Neuronal stem cell (in vitro differentiated cells): ENCODE measurements at regions not wholly inside any gene's neighbourhood (a gene's known extent, or its start where the extent isn't known, plus 50 kb on each side); places are given as distances from the start of the nearest gene placed in this dataset.

ENCODE experiments used
- DNase-seq: peaks from one replicate; pipeline ENCODE4 v3.0.0-alpha.2; 2013; ENCODE audit warnings: low spot score
- H2AFZ ChIP-seq: one replicate; pipeline ENCODE4 v1.6.1; 2013; ENCODE audit warnings: mild to moderate bottlenecking, low read length, inconsistent platforms
- H2AK5ac ChIP-seq: 2 replicates; pipeline ENCODE4 v1.6.1; 2013; ENCODE audit warnings: low read depth, mild to moderate bottlenecking, inconsistent platforms, low read length, moderate library complexity, mixed read lengths
- H2BK120ac ChIP-seq: 2 replicates; pipeline ENCODE4 v1.6.1; 2013; ENCODE audit warnings: low read depth, mild to moderate bottlenecking, inconsistent platforms, low read length, moderate library complexity, mixed read lengths
- H2BK12ac ChIP-seq: one replicate; pipeline ENCODE4 v1.6.1; 2013; ENCODE audit warnings: low read length, inconsistent platforms
- H2BK15ac ChIP-seq: 2 replicates; pipeline ENCODE4 v1.6.1; 2013; ENCODE audit warnings: mild to moderate bottlenecking, low read length, inconsistent platforms, mixed read lengths
- H2BK5ac ChIP-seq: one replicate; pipeline ENCODE4 v1.6.1; 2013; ENCODE audit warnings: inconsistent platforms, mild to moderate bottlenecking, low read length, moderate library complexity
- H3K14ac ChIP-seq: one replicate; pipeline ENCODE4 v1.6.1; 2013; ENCODE audit warnings: low read length, inconsistent platforms
- H3K18ac ChIP-seq: 2 replicates; pipeline ENCODE4 v1.6.1; 2013; ENCODE audit warnings: low read length, inconsistent platforms
- H3K23ac ChIP-seq: 2 replicates; pipeline ENCODE4 v1.6.1; 2013; ENCODE audit warnings: low read depth, mild to moderate bottlenecking, mixed read lengths, low read length, inconsistent platforms; ENCODE audit not compliant: poor library complexity
- H3K27ac ChIP-seq: replicated peaks from 3 replicates; pipeline ENCODE4 v1.5.1; 2013; ENCODE audit warnings: low read length, inconsistent platforms
- H3K27me3 ChIP-seq, 3 experiments: 2 replicates each; pipeline ENCODE4 v1.6.1; 2013; ENCODE audit warnings: low read length in 3 of 3, mild to moderate bottlenecking in 2 of 3, inconsistent platforms in 1 of 3, low read depth in 1 of 3, mixed read lengths in 1 of 3, moderate library complexity in 1 of 3; ENCODE audit not compliant: control insufficient read depth in 3 of 3, insufficient read depth in 3 of 3
- H3K36me3 ChIP-seq, 2 donors: replicated peaks in 1 of 2; 2 replicates each; pipeline ENCODE4 v1.6.1; 2013; ENCODE audit warnings: low read length in 2 of 2; ENCODE audit not compliant: control insufficient read depth in 2 of 2, insufficient read depth in 2 of 2
- H3K4ac ChIP-seq: 2 replicates; pipeline ENCODE4 v1.6.1; 2013; ENCODE audit warnings: inconsistent platforms, mild to moderate bottlenecking, low read length, moderate library complexity
- H3K4me1 ChIP-seq, 2 donors: 1 replicate in 1 of 2; 2 replicates in 1 of 2; pipeline ENCODE4 v1.6.1; 2013; ENCODE audit warnings: low read length in 2 of 2, low read depth in 1 of 2; ENCODE audit not compliant: control insufficient read depth in 2 of 2, insufficient read depth in 1 of 2
- H3K4me2 ChIP-seq: one replicate; pipeline ENCODE4 v1.6.1; 2013; ENCODE audit warnings: mild to moderate bottlenecking, low read length, inconsistent platforms; ENCODE audit not compliant: insufficient read depth, poor library complexity, severe bottlenecking
- H3K4me3 ChIP-seq, 2 donors: 2 replicates each; pipeline ENCODE4 v1.5.1; 2013; ENCODE audit warnings: low read length in 2 of 2, mild to moderate bottlenecking in 2 of 2, inconsistent platforms in 1 of 2, moderate library complexity in 1 of 2
- H3K79me1 ChIP-seq: one replicate; pipeline ENCODE4 v1.6.1; 2013; ENCODE audit warnings: low read depth, mild to moderate bottlenecking, inconsistent platforms, low read length, moderate library complexity
- H3K9ac ChIP-seq: one replicate; pipeline ENCODE4 v1.6.1; 2013; ENCODE audit warnings: mild to moderate bottlenecking, low read depth, low read length, inconsistent platforms; ENCODE audit not compliant: poor library complexity
- H3K9me3 ChIP-seq, 2 donors: replicated peaks in 1 of 2; 2 replicates each; pipeline versions ENCODE3 to v1.6.1; 2013; ENCODE audit warnings: low read length in 2 of 2, mild to moderate bottlenecking in 2 of 2, inconsistent platforms in 1 of 2, low read depth in 1 of 2, mixed read lengths in 1 of 2, moderate library complexity in 1 of 2; ENCODE audit not compliant: control insufficient read depth in 2 of 2, insufficient read depth in 1 of 2
- H4K8ac ChIP-seq: one replicate; pipeline ENCODE4 v1.6.1; 2013; ENCODE audit warnings: low read depth, mild to moderate bottlenecking, inconsistent platforms, low read length, moderate library complexity
- H4K91ac ChIP-seq: one replicate; pipeline ENCODE4 v1.6.1; 2013; ENCODE audit warnings: low read length, low read depth, mild to moderate bottlenecking, inconsistent platforms; ENCODE audit not compliant: poor library complexity
- WGBS, 2 donors: extraction: QIAGEN DNeasy Blood & Tissue Kit; methylation state at CpG; one replicate each; pipeline ENCODE4 v1.1.7; 2013; ENCODE audit warnings: missing lambda C conversion rate in 2 of 2, mixed read lengths in 1 of 2; ENCODE audit not compliant: insufficient read length in 2 of 2, insufficient replicate concordance in 1 of 2; ENCODE audit errors: extremely low coverage in 2 of 2; 5-methylcytosine and 5-hydroxymethylcytosine counted together

DNA sequence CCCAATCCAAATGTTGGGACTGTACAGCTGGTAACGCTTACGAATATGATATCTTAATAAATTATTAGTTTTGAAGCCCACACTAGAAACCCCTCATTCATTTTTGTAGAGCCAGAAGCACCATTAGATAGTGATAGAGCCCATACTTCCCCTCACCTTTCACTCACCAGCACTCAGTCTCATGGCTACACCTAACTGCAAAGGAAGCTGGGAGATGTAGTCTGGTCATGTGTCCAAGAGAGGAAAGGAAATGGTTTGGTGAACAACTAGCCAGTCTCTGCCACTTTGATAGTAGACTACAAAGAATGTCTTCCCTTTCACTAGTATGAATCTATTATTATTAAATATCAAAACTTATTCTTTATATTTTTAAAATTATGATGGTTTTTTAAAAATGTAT lies 77.1 kb upstream of the EGFL6 start:
- no CpG with 5 or more reads among the region's 2 CpGs for WGBS, 2 donors
- Histone ChIP-seq H2AK5ac (no peak overlapping the region), H3K79me1 (no peaks in the 10 kb centered on the region), H3K27ac (no peak overlapping the region), H2AFZ (no peak overlapping the region), H3K4me3 (no peak overlapping the region), H3K18ac (no peak overlapping the region), H2BK120ac (no peak overlapping the region), H3K14ac (no peak overlapping the region), H4K8ac (no peak overlapping the region), H3K27me3 (no peaks in the 10 kb centered on the region), H3K4ac (no peak overlapping the region), H3K23ac (no peak overlapping the region), H2BK5ac (no peak overlapping the region), H3K4me1 (peaks cover 2 to 3% of the 10 kb centered on the region in 2 donors), H3K9me3 (no peaks in the 10 kb centered on the region), H2BK12ac (no peak overlapping the region), H3K4me2 (no peak overlapping the region), H4K91ac (no peak overlapping the region), H2BK15ac (no peak overlapping the region), H3K9ac (no peak overlapping the region), H3K36me3 (no peaks in the 10 kb centered on the region)
- no peak for DNase-seq

DNA sequence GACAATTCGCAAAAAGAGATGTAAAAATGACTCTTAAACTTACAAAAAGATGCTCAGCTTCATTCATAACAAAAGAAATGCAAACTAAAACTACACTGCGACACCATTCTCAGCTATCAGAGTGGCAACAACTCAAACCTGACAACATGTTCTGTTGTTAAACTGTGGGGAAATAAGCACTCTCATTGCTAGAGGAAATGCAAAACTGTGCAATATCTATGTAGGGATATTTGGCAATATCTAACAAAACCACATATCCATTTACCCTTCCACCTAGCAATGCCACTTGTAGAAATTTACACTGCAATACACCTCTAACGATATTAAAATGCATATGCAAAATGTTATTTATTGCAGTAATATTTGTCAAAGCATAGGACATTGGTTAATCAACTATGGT lies 78.3 kb upstream of the EGFL6 start:
- Histone ChIP-seq H2AFZ (no peak overlapping the region), H3K18ac (no peak overlapping the region), H3K4me1 (peaks cover 3 to 6% of the 10 kb centered on the region in 2 donors), H3K4ac (no peak overlapping the region), H3K27ac (no peak overlapping the region), H3K9me3 (no peaks in the 10 kb centered on the region), H3K14ac (no peak overlapping the region), H3K36me3 (no peaks in the 10 kb centered on the region), H2BK12ac (no peak overlapping the region), H4K8ac (no peak overlapping the region), H2BK15ac (no peak overlapping the region), H3K79me1 (no peaks in the 10 kb centered on the region), H2AK5ac (no peak overlapping the region), H3K23ac (no peak overlapping the region), H3K9ac (no peak overlapping the region), H3K4me2 (no peak overlapping the region), H3K4me3 (no peak overlapping the region), H4K91ac (no peak overlapping the region), H3K27me3 (no peaks in the 10 kb centered on the region), H2BK120ac (no peak overlapping the region), H2BK5ac (no peak overlapping the region)
- DNase-seq = no peak
- no CpG with 5 or more reads among the region's 3 CpGs for WGBS, 2 donors

DNA sequence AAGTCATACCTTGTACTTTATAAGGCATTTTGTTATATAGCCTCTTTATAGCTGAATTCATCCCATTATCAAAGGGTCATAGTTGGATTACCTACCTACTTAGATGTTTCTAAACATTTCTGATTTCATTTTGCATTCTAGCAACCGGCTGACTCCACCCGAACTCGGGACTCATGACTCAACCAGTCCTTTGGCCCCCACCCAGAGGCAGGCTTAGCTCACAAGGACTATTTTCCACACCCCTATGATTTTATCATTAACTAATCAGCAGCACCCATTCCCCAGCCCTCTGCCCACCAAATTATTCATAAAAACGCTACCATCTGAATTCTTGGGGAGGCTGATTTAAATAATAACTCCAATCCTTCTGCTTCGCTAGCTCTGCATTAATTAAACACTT lies 79.9 kb upstream of the EGFL6 start:
- H3K9me3 ChIP-seq = no peaks in the 10 kb centered on the region
- no peaks in the 10 kb centered on the region for H3K27me3 ChIP-seq
- H2AK5ac ChIP-seq = no peak overlapping the region
- no CpG with 5 or more reads among the region's 5 CpGs for WGBS, 2 donors
- no peak overlapping the region for H4K8ac ChIP-seq
- H3K14ac ChIP-seq = no peak overlapping the region
- no peak overlapping the region for H2BK5ac ChIP-seq
- H3K9ac ChIP-seq = no peak overlapping the region
- H4K91ac ChIP-seq = no peak overlapping the region
- no peak for DNase-seq
- H3K4ac ChIP-seq = no peak overlapping the region
- H2BK12ac ChIP-seq = no peak overlapping the region
- H3K79me1 ChIP-seq = no peaks in the 10 kb centered on the region
- H3K4me2 ChIP-seq = no peak overlapping the region
- peaks cover 3 to 6% of the 10 kb centered on the region in 2 donors for H3K4me1 ChIP-seq
- no peak overlapping the region for H2AFZ ChIP-seq
- no peak overlapping the region for H3K18ac ChIP-seq
- no peak overlapping the region for H3K27ac ChIP-seq
- H3K36me3 ChIP-seq = no peaks in the 10 kb centered on the region
- H3K23ac ChIP-seq = no peak overlapping the region
- H2BK120ac ChIP-seq = no peak overlapping the region
- no peak overlapping the region for H3K4me3 ChIP-seq
- no peak overlapping the region for H2BK15ac ChIP-seq

DNA sequence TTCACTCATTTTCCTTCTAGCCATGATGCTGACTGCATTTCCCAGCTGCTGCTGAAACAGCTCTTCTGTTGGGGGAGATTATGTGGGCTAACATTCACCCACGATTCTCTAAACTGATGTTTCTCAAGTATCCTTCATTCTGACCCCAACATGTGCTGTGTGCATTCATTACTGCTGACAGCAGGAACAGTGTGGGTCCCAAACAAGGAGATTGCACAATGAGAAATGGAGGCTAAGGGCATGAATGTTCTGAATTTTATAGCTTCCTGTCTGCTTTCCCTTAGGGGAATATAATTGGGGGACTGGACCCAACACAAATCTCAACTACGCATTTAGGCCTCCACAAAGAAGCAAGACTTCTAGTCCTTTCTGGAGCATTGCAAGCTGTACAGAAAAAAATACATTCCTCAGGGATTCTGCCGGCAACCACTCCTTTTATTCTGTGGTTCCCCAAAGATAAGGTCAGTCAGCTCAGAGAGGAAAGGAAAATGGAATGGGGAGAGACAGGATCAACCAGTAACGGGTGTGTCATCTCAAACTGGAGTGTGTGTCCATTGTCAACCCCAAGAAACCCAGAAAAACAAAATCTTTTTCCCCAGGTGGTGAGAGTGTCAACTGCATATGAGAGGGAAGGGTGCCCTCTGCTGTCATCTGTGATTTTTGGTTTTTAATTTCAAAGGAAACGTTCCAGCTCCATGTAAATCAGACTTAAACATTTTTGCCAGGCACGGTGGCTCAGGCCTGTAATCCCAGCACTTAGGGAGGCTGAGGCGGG lies 81.5 kb upstream of the EGFL6 start:
- H2BK12ac ChIP-seq = no peak overlapping the region
- no peak overlapping the region for H3K18ac ChIP-seq
- H3K14ac ChIP-seq = no peak overlapping the region
- H3K9ac ChIP-seq = no peak overlapping the region
- no peak overlapping the region for H3K4me2 ChIP-seq
- H3K27me3 ChIP-seq = no peaks in the 10 kb centered on the region
- no peak overlapping the region for H4K91ac ChIP-seq
- H3K27ac ChIP-seq = peak overlapping the region; percentile 78
- no peaks in the 10 kb centered on the region for H3K36me3 ChIP-seq
- no peak overlapping the region for H3K23ac ChIP-seq
- H2BK120ac ChIP-seq = no peak overlapping the region
- no peak overlapping the region for H3K4me3 ChIP-seq
- no peak overlapping the region for H2AK5ac ChIP-seq
- peak; percentile 17 for DNase-seq
- no CpG with 5 or more reads among the region's 7 CpGs for WGBS, 2 donors
- no peak overlapping the region for H2BK15ac ChIP-seq
- H3K9me3 ChIP-seq = no peaks in the 10 kb centered on the region
- no peak overlapping the region for H2BK5ac ChIP-seq
- no peaks in the 10 kb centered on the region for H3K79me1 ChIP-seq
- H3K4me1 ChIP-seq = peaks cover 3 to 6% of the 10 kb centered on the region in 2 donors
- peak overlapping the region; percentile 60 for H2AFZ ChIP-seq
- no peak overlapping the region for H4K8ac ChIP-seq
- no peak overlapping the region for H3K4ac ChIP-seq
